GM23338 (cell line): ENCODE measurements at regions not wholly inside any gene's neighbourhood (a gene's known extent, or its start where the extent isn't known, plus 50 kb on each side); places are given as distances from the start of the nearest gene placed in this dataset.

Source experiments
- ATAC-seq: fragments of 200-7000 bp; cut with Tn5 transposase; 3 replicates; pipeline ENCODE4 v1.9.1; 2020
- DNase-seq: peaks from one replicate; pipeline ENCODE4 v3.0.0-alpha.2; 2015; ENCODE audit warnings: low spot score
- H2AFZ ChIP-seq: fragments of 200-600 bp; sonication (generic); 2 replicates; pipeline ENCODE4 v1.8.0; 2016; ENCODE audit warnings: antibody characterized with exemption, mild to moderate bottlenecking, moderate library complexity
- H3F3A ChIP-seq: fragments of 200-600 bp; sonication (generic); replicated peaks from 2 replicates; pipeline ENCODE4 v1.8.0; 2017; ENCODE audit warnings: antibody characterized with exemption, mixed run types, low read depth
- H3K27ac ChIP-seq: fragments of 200-600 bp; sonication (generic); 2 replicates; pipeline ENCODE4 v1.6.1; 2016; ENCODE audit warnings: low read depth
- H3K27me3 ChIP-seq: fragments of 200-600 bp; sonication (generic); 2 replicates; pipeline ENCODE4 v1.8.0; 2016; ENCODE audit warnings: mild to moderate bottlenecking, mixed run types, moderate library complexity; ENCODE audit not compliant: insufficient read depth
- H3K36me3 ChIP-seq: fragments of 200-600 bp; sonication (generic); 2 replicates; pipeline ENCODE4 v1.8.0; 2016; ENCODE audit warnings: mild to moderate bottlenecking; ENCODE audit not compliant: insufficient read depth
- H3K4me1 ChIP-seq: fragments of 200-600 bp; sonication (generic); 2 replicates; pipeline ENCODE4 v1.8.0; 2016; ENCODE audit warnings: mild to moderate bottlenecking, moderate library complexity; ENCODE audit not compliant: insufficient read depth
- H3K4me2 ChIP-seq: fragments of 200-600 bp; sonication (generic); 2 replicates; pipeline ENCODE4 v1.7.1; 2017; ENCODE audit warnings: mixed run types
- H3K4me3 ChIP-seq: fragments of 200-600 bp; sonication (generic); 2 replicates; pipeline ENCODE4 v1.6.1; 2016; ENCODE audit warnings: mixed run types
- H3K79me2 ChIP-seq: fragments of 200-600 bp; sonication (generic); replicated peaks from 2 replicates; pipeline ENCODE4 v1.8.0; 2017; ENCODE audit warnings: mild to moderate bottlenecking; ENCODE audit not compliant: insufficient read depth
- H3K9me2 ChIP-seq: fragments of 200-600 bp; sonication (generic); 2 replicates; pipeline ENCODE4 v1.8.0; 2017; ENCODE audit not compliant: insufficient read depth
- H4K20me1 ChIP-seq: fragments of 200-600 bp; sonication (generic); replicated peaks from 2 replicates; pipeline ENCODE4 v1.8.0; 2017; ENCODE audit warnings: mild to moderate bottlenecking; ENCODE audit not compliant: insufficient read depth
- H3K27ac Mint-ChIP-seq: 2 replicates; pipeline ENCODE4 v1.8.0; 2020; ENCODE audit warnings: inconsistent platforms, mild to moderate bottlenecking, moderate library complexity, mixed read lengths
- H3K27me3 Mint-ChIP-seq: 3 replicates; pipeline ENCODE4 v1.8.0; 2022; ENCODE audit warnings: low read depth, mild to moderate bottlenecking, moderate library complexity, mixed read lengths, inconsistent platforms; ENCODE audit not compliant: insufficient read depth, poor library complexity
- H3K36me3 Mint-ChIP-seq: 3 replicates; pipeline ENCODE4 v1.8.0; 2021; ENCODE audit warnings: low read depth, mild to moderate bottlenecking, inconsistent platforms, moderate library complexity, mixed read lengths
- H3K4me1 Mint-ChIP-seq: 3 replicates; pipeline ENCODE4 v1.8.0; 2020; ENCODE audit warnings: mild to moderate bottlenecking, inconsistent platforms, mixed read lengths
- H3K4me3 Mint-ChIP-seq: 3 replicates; pipeline ENCODE4 v1.8.0; 2021; ENCODE audit warnings: moderate library complexity, mild to moderate bottlenecking, inconsistent platforms, mixed read lengths
- H3K9me3 Mint-ChIP-seq: 3 replicates; pipeline ENCODE4 v1.8.0; 2020; ENCODE audit warnings: moderate library complexity, mild to moderate bottlenecking, inconsistent platforms, mixed read lengths
- CREB1 ChIP-seq: fragments of 250-450 bp; sonication (Bioruptor Pico); IDR thresholded peaks from 2 replicates; pipeline ENCODE4 v1.5.0; 2020; ENCODE audit warnings: low read depth, mild to moderate bottlenecking, moderate library complexity
- EZH2 ChIP-seq: fragments of 200-600 bp; sonication (generic); IDR thresholded peaks from one replicate; pipeline ENCODE4 v1.8.0; 2017; ENCODE audit warnings: antibody characterized with exemption, mild to moderate bottlenecking, low read depth; ENCODE audit not compliant: unreplicated experiment
- EZH2phosphoT487 ChIP-seq: fragments of 200-600 bp; sonication (generic); IDR thresholded peaks from one replicate; pipeline ENCODE4 v1.8.1; 2018; ENCODE audit warnings: antibody characterized with exemption; ENCODE audit not compliant: unreplicated experiment
- JUNB ChIP-seq: IDR thresholded peaks from one replicate; pipeline ENCODE4 v1.6.1; 2016; ENCODE audit warnings: antibody characterized with exemption; ENCODE audit not compliant: unreplicated experiment
- NANOG ChIP-seq: IDR thresholded peaks from 2 replicates; pipeline ENCODE4 v1.6.1; 2016; ENCODE audit warnings: antibody characterized with exemption, borderline replicate concordance
- POLR2AphosphoS5 ChIP-seq: IDR thresholded peaks from 2 replicates; pipeline ENCODE4 v1.6.1; 2016; ENCODE audit warnings: antibody characterized with exemption, low read depth
- STAT1 ChIP-seq: IDR thresholded peaks from one replicate; pipeline ENCODE4 v1.6.1; 2016; ENCODE audit warnings: antibody characterized with exemption; ENCODE audit not compliant: unreplicated experiment
- ZNF114 ChIP-seq: fragments of 250-450 bp; sonication (Bioruptor Pico); IDR thresholded peaks from 2 replicates; pipeline ENCODE4 v1.5.0; 2020; ENCODE audit warnings: mild to moderate bottlenecking, moderate library complexity
- ZNF331 ChIP-seq: fragments of 250-450 bp; sonication (Bioruptor Pico); IDR thresholded peaks from 2 replicates; pipeline ENCODE4 v1.5.0; 2020; ENCODE audit warnings: low read depth, mild to moderate bottlenecking, moderate library complexity
- TF ChIP-seq, protein P1 (sequence below): IDR thresholded peaks from one replicate; pipeline ENCODE4 v1.6.1; 2018; ENCODE audit warnings: antibody characterized with exemption; ENCODE audit not compliant: unreplicated experiment
- TF ChIP-seq, protein P2 (sequence below): fragments of 250-450 bp; sonication (Bioruptor Pico); IDR thresholded peaks from 2 replicates; pipeline ENCODE4 v1.5.0; 2020; ENCODE audit warnings: mild to moderate bottlenecking, moderate library complexity
- TF ChIP-seq, protein P3 (sequence below), 2 experiments: fragments of 200-600 bp in 1 of 2; sonication (generic) in 1 of 2; conservative IDR thresholded peaks; 2 replicates each; pipeline versions ENCODE4 v1.5.1 to v1.6.1; 2016 to 2017; ENCODE audit warnings: antibody characterized with exemption in 2 of 2, low read depth in 2 of 2, mild to moderate bottlenecking in 2 of 2, moderate library complexity in 1 of 2
- TF ChIP-seq, protein P4 (sequence below): IDR thresholded peaks from 2 replicates; pipeline ENCODE4 v1.6.1; 2016; ENCODE audit warnings: antibody characterized with exemption

DNA sequence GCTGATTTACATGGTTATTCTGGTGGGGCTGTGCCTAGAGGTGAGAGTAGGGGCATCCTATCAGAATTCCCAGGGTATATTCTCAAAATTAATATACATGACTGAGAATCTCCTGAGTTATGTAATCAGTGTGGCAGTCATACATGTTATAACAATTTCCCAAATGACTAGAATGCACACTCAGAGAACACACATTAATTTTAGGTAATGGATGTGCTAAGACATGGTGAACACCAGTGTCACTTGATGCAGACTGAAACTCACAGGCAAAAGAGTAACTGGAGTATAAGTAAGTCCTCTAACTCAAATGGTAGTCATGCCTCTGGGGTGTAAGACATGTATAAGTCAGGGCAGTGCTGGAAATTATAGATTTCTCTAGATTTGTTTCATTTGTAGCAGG lies 1198.4 kb upstream of the CITED2 start:
- no peaks in the 10 kb centered on the region for H4K20me1 ChIP-seq
- H3K27ac ChIP-seq = no peak overlapping the region
- H3K9me3 Mint-ChIP-seq = no peaks in the 10 kb centered on the region
- H3K9me2 ChIP-seq = no peaks in the 10 kb centered on the region
- no peak overlapping the region for H3K27ac Mint-ChIP-seq
- no peaks in the 10 kb centered on the region for H3K27me3 Mint-ChIP-seq
- no peaks in the 10 kb centered on the region for H3K36me3 Mint-ChIP-seq
- no peaks in the 10 kb centered on the region for H3K79me2 ChIP-seq
- H3K4me3 Mint-ChIP-seq = no peak overlapping the region
- H3F3A ChIP-seq = no peaks in the 10 kb centered on the region
- H3K36me3 ChIP-seq = no peaks in the 10 kb centered on the region
- TF ChIP-seq POLR2AphosphoS5 (no peak), ZNF114 (CRISPR knock-in tag) (no peak), JUNB (no peak), ZNF331 (CRISPR knock-in tag) (no peak), CREB1 (no peak), STAT1 (no peak), EZH2 (no peak), EZH2phosphoT487 (no peak), NANOG (no peak)
- TF ChIP-seq, protein P1, sequence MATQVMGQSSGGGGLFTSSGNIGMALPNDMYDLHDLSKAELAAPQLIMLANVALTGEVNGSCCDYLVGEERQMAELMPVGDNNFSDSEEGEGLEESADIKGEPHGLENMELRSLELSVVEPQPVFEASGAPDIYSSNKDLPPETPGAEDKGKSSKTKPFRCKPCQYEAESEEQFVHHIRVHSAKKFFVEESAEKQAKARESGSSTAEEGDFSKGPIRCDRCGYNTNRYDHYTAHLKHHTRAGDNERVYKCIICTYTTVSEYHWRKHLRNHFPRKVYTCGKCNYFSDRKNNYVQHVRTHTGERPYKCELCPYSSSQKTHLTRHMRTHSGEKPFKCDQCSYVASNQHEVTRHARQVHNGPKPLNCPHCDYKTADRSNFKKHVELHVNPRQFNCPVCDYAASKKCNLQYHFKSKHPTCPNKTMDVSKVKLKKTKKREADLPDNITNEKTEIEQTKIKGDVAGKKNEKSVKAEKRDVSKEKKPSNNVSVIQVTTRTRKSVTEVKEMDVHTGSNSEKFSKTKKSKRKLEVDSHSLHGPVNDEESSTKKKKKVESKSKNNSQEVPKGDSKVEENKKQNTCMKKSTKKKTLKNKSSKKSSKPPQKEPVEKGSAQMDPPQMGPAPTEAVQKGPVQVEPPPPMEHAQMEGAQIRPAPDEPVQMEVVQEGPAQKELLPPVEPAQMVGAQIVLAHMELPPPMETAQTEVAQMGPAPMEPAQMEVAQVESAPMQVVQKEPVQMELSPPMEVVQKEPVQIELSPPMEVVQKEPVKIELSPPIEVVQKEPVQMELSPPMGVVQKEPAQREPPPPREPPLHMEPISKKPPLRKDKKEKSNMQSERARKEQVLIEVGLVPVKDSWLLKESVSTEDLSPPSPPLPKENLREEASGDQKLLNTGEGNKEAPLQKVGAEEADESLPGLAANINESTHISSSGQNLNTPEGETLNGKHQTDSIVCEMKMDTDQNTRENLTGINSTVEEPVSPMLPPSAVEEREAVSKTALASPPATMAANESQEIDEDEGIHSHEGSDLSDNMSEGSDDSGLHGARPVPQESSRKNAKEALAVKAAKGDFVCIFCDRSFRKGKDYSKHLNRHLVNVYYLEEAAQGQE = no peak
- TF ChIP-seq, protein P2, sequence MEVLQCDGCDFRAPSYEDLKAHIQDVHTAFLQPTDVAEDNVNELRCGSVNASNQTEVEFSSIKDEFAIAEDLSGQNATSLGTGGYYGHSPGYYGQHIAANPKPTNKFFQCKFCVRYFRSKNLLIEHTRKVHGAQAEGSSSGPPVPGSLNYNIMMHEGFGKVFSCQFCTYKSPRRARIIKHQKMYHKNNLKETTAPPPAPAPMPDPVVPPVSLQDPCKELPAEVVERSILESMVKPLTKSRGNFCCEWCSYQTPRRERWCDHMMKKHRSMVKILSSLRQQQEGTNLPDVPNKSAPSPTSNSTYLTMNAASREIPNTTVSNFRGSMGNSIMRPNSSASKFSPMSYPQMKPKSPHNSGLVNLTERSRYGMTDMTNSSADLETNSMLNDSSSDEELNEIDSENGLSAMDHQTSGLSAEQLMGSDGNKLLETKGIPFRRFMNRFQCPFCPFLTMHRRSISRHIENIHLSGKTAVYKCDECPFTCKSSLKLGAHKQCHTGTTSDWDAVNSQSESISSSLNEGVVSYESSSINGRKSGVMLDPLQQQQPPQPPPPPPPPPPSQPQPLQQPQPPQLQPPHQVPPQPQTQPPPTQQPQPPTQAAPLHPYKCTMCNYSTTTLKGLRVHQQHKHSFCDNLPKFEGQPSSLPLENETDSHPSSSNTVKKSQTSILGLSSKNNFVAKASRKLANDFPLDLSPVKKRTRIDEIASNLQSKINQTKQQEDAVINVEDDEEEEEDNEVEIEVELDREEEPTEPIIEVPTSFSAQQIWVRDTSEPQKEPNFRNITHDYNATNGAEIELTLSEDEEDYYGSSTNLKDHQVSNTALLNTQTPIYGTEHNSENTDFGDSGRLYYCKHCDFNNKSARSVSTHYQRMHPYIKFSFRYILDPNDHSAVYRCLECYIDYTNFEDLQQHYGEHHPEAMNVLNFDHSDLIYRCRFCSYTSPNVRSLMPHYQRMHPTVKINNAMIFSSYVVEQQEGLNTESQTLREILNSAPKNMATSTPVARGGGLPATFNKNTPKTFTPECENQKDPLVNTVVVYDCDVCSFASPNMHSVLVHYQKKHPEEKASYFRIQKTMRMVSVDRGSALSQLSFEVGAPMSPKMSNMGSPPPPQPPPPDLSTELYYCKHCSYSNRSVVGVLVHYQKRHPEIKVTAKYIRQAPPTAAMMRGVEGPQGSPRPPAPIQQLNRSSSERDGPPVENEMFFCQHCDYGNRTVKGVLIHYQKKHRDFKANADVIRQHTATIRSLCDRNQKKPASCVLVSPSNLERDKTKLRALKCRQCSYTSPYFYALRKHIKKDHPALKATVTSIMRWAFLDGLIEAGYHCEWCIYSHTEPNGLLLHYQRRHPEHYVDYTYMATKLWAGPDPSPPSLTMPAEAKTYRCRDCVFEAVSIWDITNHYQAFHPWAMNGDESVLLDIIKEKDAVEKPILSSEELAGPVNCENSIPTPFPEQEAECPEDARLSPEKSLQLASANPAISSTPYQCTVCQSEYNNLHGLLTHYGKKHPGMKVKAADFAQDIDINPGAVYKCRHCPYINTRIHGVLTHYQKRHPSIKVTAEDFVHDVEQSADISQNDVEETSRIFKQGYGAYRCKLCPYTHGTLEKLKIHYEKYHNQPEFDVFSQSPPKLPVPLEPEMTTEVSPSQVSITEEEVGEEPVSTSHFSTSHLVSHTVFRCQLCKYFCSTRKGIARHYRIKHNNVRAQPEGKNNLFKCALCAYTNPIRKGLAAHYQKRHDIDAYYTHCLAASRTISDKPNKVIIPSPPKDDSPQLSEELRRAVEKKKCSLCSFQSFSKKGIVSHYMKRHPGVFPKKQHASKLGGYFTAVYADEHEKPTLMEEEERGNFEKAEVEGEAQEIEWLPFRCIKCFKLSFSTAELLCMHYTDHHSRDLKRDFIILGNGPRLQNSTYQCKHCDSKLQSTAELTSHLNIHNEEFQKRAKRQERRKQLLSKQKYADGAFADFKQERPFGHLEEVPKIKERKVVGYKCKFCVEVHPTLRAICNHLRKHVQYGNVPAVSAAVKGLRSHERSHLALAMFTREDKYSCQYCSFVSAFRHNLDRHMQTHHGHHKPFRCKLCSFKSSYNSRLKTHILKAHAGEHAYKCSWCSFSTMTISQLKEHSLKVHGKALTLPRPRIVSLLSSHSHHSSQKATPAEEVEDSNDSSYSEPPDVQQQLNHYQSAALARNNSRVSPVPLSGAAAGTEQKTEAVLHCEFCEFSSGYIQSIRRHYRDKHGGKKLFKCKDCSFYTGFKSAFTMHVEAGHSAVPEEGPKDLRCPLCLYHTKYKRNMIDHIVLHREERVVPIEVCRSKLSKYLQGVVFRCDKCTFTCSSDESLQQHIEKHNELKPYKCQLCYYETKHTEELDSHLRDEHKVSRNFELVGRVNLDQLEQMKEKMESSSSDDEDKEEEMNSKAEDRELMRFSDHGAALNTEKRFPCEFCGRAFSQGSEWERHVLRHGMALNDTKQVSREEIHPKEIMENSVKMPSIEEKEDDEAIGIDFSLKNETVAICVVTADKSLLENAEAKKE (CRISPR knock-in tag) = no peak
- TF ChIP-seq, protein P3, sequence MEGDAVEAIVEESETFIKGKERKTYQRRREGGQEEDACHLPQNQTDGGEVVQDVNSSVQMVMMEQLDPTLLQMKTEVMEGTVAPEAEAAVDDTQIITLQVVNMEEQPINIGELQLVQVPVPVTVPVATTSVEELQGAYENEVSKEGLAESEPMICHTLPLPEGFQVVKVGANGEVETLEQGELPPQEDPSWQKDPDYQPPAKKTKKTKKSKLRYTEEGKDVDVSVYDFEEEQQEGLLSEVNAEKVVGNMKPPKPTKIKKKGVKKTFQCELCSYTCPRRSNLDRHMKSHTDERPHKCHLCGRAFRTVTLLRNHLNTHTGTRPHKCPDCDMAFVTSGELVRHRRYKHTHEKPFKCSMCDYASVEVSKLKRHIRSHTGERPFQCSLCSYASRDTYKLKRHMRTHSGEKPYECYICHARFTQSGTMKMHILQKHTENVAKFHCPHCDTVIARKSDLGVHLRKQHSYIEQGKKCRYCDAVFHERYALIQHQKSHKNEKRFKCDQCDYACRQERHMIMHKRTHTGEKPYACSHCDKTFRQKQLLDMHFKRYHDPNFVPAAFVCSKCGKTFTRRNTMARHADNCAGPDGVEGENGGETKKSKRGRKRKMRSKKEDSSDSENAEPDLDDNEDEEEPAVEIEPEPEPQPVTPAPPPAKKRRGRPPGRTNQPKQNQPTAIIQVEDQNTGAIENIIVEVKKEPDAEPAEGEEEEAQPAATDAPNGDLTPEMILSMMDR (conservative IDR thresholded peaks at IDR 0.05; ENCODE audit: low read depth in 2 of 2) = no peak
- TF ChIP-seq, protein P4, sequence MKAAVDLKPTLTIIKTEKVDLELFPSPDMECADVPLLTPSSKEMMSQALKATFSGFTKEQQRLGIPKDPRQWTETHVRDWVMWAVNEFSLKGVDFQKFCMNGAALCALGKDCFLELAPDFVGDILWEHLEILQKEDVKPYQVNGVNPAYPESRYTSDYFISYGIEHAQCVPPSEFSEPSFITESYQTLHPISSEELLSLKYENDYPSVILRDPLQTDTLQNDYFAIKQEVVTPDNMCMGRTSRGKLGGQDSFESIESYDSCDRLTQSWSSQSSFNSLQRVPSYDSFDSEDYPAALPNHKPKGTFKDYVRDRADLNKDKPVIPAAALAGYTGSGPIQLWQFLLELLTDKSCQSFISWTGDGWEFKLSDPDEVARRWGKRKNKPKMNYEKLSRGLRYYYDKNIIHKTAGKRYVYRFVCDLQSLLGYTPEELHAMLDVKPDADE = no peak
- no peaks in the 10 kb centered on the region for H3K27me3 ChIP-seq
- no peak overlapping the region for H3K4me2 ChIP-seq
- H3K4me1 ChIP-seq = no peaks in the 10 kb centered on the region
- ATAC-seq (no peak), DNase-seq (no peak)
- H3K4me3 ChIP-seq = no peak overlapping the region
- peak overlapping the region; percentile 61; the same call in 1 of the 2 replicates for H2AFZ ChIP-seq
- peaks cover 10% of the 10 kb centered on the region; the same call in 2 of the 3 replicates for H3K4me1 Mint-ChIP-seq
